GM23338 (cell line): ENCODE measurements at regions not wholly inside any gene's neighbourhood (a gene's known extent, or its start where the extent isn't known, plus 50 kb on each side); places are given as distances from the start of the nearest gene placed in this dataset.
A peak's percentile ranks its signal among the peaks of the same experiment; 100 is the strongest.

Source experiments
- ATAC-seq: fragments of 200-7000 bp; cut with Tn5 transposase; 3 replicates; pipeline ENCODE4 v1.9.1; 2020
- DNase-seq: peaks from one replicate; pipeline ENCODE4 v3.0.0-alpha.2; 2015; ENCODE audit warnings: low spot score
- H2AFZ ChIP-seq: fragments of 200-600 bp; sonication (generic); 2 replicates; pipeline ENCODE4 v1.8.0; 2016; ENCODE audit warnings: antibody characterized with exemption, mild to moderate bottlenecking, moderate library complexity
- H3F3A ChIP-seq: fragments of 200-600 bp; sonication (generic); replicated peaks from 2 replicates; pipeline ENCODE4 v1.8.0; 2017; ENCODE audit warnings: antibody characterized with exemption, mixed run types, low read depth
- H3K27ac ChIP-seq: fragments of 200-600 bp; sonication (generic); 2 replicates; pipeline ENCODE4 v1.6.1; 2016; ENCODE audit warnings: low read depth
- H3K27me3 ChIP-seq: fragments of 200-600 bp; sonication (generic); 2 replicates; pipeline ENCODE4 v1.8.0; 2016; ENCODE audit warnings: mild to moderate bottlenecking, mixed run types, moderate library complexity; ENCODE audit not compliant: insufficient read depth
- H3K36me3 ChIP-seq: fragments of 200-600 bp; sonication (generic); 2 replicates; pipeline ENCODE4 v1.8.0; 2016; ENCODE audit warnings: mild to moderate bottlenecking; ENCODE audit not compliant: insufficient read depth
- H3K4me1 ChIP-seq: fragments of 200-600 bp; sonication (generic); 2 replicates; pipeline ENCODE4 v1.8.0; 2016; ENCODE audit warnings: mild to moderate bottlenecking, moderate library complexity; ENCODE audit not compliant: insufficient read depth
- H3K4me2 ChIP-seq: fragments of 200-600 bp; sonication (generic); 2 replicates; pipeline ENCODE4 v1.7.1; 2017; ENCODE audit warnings: mixed run types
- H3K4me3 ChIP-seq: fragments of 200-600 bp; sonication (generic); 2 replicates; pipeline ENCODE4 v1.6.1; 2016; ENCODE audit warnings: mixed run types
- H3K79me2 ChIP-seq: fragments of 200-600 bp; sonication (generic); replicated peaks from 2 replicates; pipeline ENCODE4 v1.8.0; 2017; ENCODE audit warnings: mild to moderate bottlenecking; ENCODE audit not compliant: insufficient read depth
- H3K9me2 ChIP-seq: fragments of 200-600 bp; sonication (generic); 2 replicates; pipeline ENCODE4 v1.8.0; 2017; ENCODE audit not compliant: insufficient read depth
- H4K20me1 ChIP-seq: fragments of 200-600 bp; sonication (generic); replicated peaks from 2 replicates; pipeline ENCODE4 v1.8.0; 2017; ENCODE audit warnings: mild to moderate bottlenecking; ENCODE audit not compliant: insufficient read depth
- H3K27ac Mint-ChIP-seq: 2 replicates; pipeline ENCODE4 v1.8.0; 2020; ENCODE audit warnings: inconsistent platforms, mild to moderate bottlenecking, moderate library complexity, mixed read lengths
- H3K27me3 Mint-ChIP-seq: 3 replicates; pipeline ENCODE4 v1.8.0; 2022; ENCODE audit warnings: low read depth, mild to moderate bottlenecking, moderate library complexity, mixed read lengths, inconsistent platforms; ENCODE audit not compliant: insufficient read depth, poor library complexity
- H3K36me3 Mint-ChIP-seq: 3 replicates; pipeline ENCODE4 v1.8.0; 2021; ENCODE audit warnings: low read depth, mild to moderate bottlenecking, inconsistent platforms, moderate library complexity, mixed read lengths
- H3K4me1 Mint-ChIP-seq: 3 replicates; pipeline ENCODE4 v1.8.0; 2020; ENCODE audit warnings: mild to moderate bottlenecking, inconsistent platforms, mixed read lengths
- H3K4me3 Mint-ChIP-seq: 3 replicates; pipeline ENCODE4 v1.8.0; 2021; ENCODE audit warnings: moderate library complexity, mild to moderate bottlenecking, inconsistent platforms, mixed read lengths
- H3K9me3 Mint-ChIP-seq: 3 replicates; pipeline ENCODE4 v1.8.0; 2020; ENCODE audit warnings: moderate library complexity, mild to moderate bottlenecking, inconsistent platforms, mixed read lengths
- EZH2 ChIP-seq: fragments of 200-600 bp; sonication (generic); IDR thresholded peaks from one replicate; pipeline ENCODE4 v1.8.0; 2017; ENCODE audit warnings: antibody characterized with exemption, mild to moderate bottlenecking, low read depth; ENCODE audit not compliant: unreplicated experiment
- NANOG ChIP-seq: IDR thresholded peaks from 2 replicates; pipeline ENCODE4 v1.6.1; 2016; ENCODE audit warnings: antibody characterized with exemption, borderline replicate concordance
- POLR2AphosphoS5 ChIP-seq: IDR thresholded peaks from 2 replicates; pipeline ENCODE4 v1.6.1; 2016; ENCODE audit warnings: antibody characterized with exemption, low read depth
- STAT1 ChIP-seq: IDR thresholded peaks from one replicate; pipeline ENCODE4 v1.6.1; 2016; ENCODE audit warnings: antibody characterized with exemption; ENCODE audit not compliant: unreplicated experiment
- ZNF114 ChIP-seq: fragments of 250-450 bp; sonication (Bioruptor Pico); IDR thresholded peaks from 2 replicates; pipeline ENCODE4 v1.5.0; 2020; ENCODE audit warnings: mild to moderate bottlenecking, moderate library complexity
- ZNF331 ChIP-seq: fragments of 250-450 bp; sonication (Bioruptor Pico); IDR thresholded peaks from 2 replicates; pipeline ENCODE4 v1.5.0; 2020; ENCODE audit warnings: low read depth, mild to moderate bottlenecking, moderate library complexity
- ZNF462 ChIP-seq: fragments of 250-450 bp; sonication (Bioruptor Pico); IDR thresholded peaks from 2 replicates; pipeline ENCODE4 v1.5.0; 2020; ENCODE audit warnings: mild to moderate bottlenecking, moderate library complexity
- TF ChIP-seq, protein P1 (sequence below), 2 experiments: fragments of 200-600 bp in 1 of 2; sonication (generic) in 1 of 2; conservative IDR thresholded peaks; 2 replicates each; pipeline versions ENCODE4 v1.5.1 to v1.6.1; 2016 to 2017; ENCODE audit warnings: antibody characterized with exemption in 2 of 2, low read depth in 2 of 2, mild to moderate bottlenecking in 2 of 2, moderate library complexity in 1 of 2

GRCh38 chr17:77501101-77501566 lies 360.4 kb downstream of the SEC14L1 start:
- peaks cover 3% of the 10 kb centered on the region; the same call in 1 of the 2 replicates for H3K36me3 ChIP-seq
- Mint-ChIP-seq H3K27ac (no peak overlapping the region), H3K4me1 (peaks cover 18% of the 10 kb centered on the region), H3K9me3 (peaks cover 5% of the 10 kb centered on the region; the same call in 2 of the 3 replicates), H3K4me3 (no peak overlapping the region), H3K27me3 (peaks cover 23% of the 10 kb centered on the region), H3K36me3 (peaks cover 35% of the 10 kb centered on the region)
- no peaks in the 10 kb centered on the region for H3F3A ChIP-seq
- H3K4me3 ChIP-seq, result no peak overlapping the region
- H3K27ac ChIP-seq, result no peak overlapping the region
- TF ChIP-seq, protein P1, sequence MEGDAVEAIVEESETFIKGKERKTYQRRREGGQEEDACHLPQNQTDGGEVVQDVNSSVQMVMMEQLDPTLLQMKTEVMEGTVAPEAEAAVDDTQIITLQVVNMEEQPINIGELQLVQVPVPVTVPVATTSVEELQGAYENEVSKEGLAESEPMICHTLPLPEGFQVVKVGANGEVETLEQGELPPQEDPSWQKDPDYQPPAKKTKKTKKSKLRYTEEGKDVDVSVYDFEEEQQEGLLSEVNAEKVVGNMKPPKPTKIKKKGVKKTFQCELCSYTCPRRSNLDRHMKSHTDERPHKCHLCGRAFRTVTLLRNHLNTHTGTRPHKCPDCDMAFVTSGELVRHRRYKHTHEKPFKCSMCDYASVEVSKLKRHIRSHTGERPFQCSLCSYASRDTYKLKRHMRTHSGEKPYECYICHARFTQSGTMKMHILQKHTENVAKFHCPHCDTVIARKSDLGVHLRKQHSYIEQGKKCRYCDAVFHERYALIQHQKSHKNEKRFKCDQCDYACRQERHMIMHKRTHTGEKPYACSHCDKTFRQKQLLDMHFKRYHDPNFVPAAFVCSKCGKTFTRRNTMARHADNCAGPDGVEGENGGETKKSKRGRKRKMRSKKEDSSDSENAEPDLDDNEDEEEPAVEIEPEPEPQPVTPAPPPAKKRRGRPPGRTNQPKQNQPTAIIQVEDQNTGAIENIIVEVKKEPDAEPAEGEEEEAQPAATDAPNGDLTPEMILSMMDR (conservative IDR thresholded peaks at IDR 0.05; ENCODE audit: low read depth in 2 of 2), result peak; percentile 64 to 76
- TF ChIP-seq EZH2, result no peak
- H2AFZ ChIP-seq, result no peak overlapping the region
- no peaks in the 10 kb centered on the region for H4K20me1 ChIP-seq
- H3K9me2 ChIP-seq, result no peaks in the 10 kb centered on the region
- H3K27me3 ChIP-seq, result no peaks in the 10 kb centered on the region
- DNase-seq (peak; percentile 86), ATAC-seq (no peak)
- H3K4me1 ChIP-seq, result peaks cover 13% of the 10 kb centered on the region
- no peak overlapping the region for H3K4me2 ChIP-seq
- H3K79me2 ChIP-seq, result no peaks in the 10 kb centered on the region

GRCh38 chr17:77501751-77502625 lies 361.2 kb downstream of the SEC14L1 start:
- Histone ChIP-seq H3F3A (no peaks in the 10 kb centered on the region), H3K36me3 (peaks cover 3% of the 10 kb centered on the region; the same call in 1 of the 2 replicates), H4K20me1 (no peaks in the 10 kb centered on the region), H3K4me2 (no peak overlapping the region), H3K79me2 (no peaks in the 10 kb centered on the region), H3K27ac (no peak overlapping the region), H3K4me3 (no peak overlapping the region), H3K27me3 (no peaks in the 10 kb centered on the region), H2AFZ (no peak overlapping the region), H3K4me1 (peaks cover 13% of the 10 kb centered on the region), H3K9me2 (no peaks in the 10 kb centered on the region)
- no peak overlapping the region for H3K4me3 Mint-ChIP-seq
- ATAC-seq, result no peak
- H3K27ac Mint-ChIP-seq, result no peak overlapping the region
- H3K36me3 Mint-ChIP-seq, result peaks cover 32% of the 10 kb centered on the region
- H3K27me3 Mint-ChIP-seq, result peaks cover 23% of the 10 kb centered on the region
- peaks cover 18% of the 10 kb centered on the region for H3K4me1 Mint-ChIP-seq
- DNase-seq, result no peak
- peaks cover 5% of the 10 kb centered on the region; the same call in 2 of the 3 replicates for H3K9me3 Mint-ChIP-seq
- TF ChIP-seq EZH2, result no peak
- no peak for TF ChIP-seq ZNF462 (CRISPR knock-in tag)
- no peak for TF ChIP-seq STAT1
- TF ChIP-seq ZNF114 (CRISPR knock-in tag), result no peak
- TF ChIP-seq, protein P1 (conservative IDR thresholded peaks at IDR 0.05; ENCODE audit: low read depth in 2 of 2), result no peak
- no peak for TF ChIP-seq POLR2AphosphoS5
- TF ChIP-seq ZNF331 (CRISPR knock-in tag), result no peak
- no peak for TF ChIP-seq NANOG
